Left forelimb (tissue), 1 donor: ENCODE measurements at regions not wholly inside any gene's neighbourhood (a gene's known extent, or its start where the extent isn't known, plus 50 kb on each side); places are given as distances from the start of the nearest gene placed in this dataset.

Source experiments
- DNase-seq: peaks from one replicate; pipeline ENCODE4 v3.0.0-alpha.2; 2018; ENCODE audit warnings: low spot score

- peak; percentile 88 for DNase-seq
Measured at GRCh38 chr14:103206836-103207387, 83.7 kb downstream of the TNFAIP2 start.

GRCh38 chr14:103207388-103208072, 84.3 kb downstream of the TNFAIP2 start:
- DNase-seq, result no peak

GRCh38 chr14:103209054-103209453, 85.8 kb downstream of the TNFAIP2 start:
- DNase-seq, result no peak

- no peak for DNase-seq
Measured at GRCh38 chr14:103209506-103209905, 86.2 kb downstream of the TNFAIP2 start.

- DNase-seq, result no peak
Measured at GRCh38 chr14:103213331-103213730, 90.1 kb downstream of the TNFAIP2 start.

- no peak for DNase-seq
Measured at GRCh38 chr14:103214461-103214958, 91.2 kb downstream of the TNFAIP2 start.

- no peak for DNase-seq
Measured at GRCh38 chr14:103216399-103216798, 93.1 kb downstream of the TNFAIP2 start.

- DNase-seq, result no peak
Measured at GRCh38 chr14:103216857-103217256, 93.6 kb downstream of the TNFAIP2 start.

- DNase-seq, result no peak
Measured at GRCh38 chr14:103217538-103217937, 94.3 kb downstream of the TNFAIP2 start.

GRCh38 chr14:103220134-103220981, 97.1 kb downstream of the TNFAIP2 start:
- DNase-seq, result no peak

GRCh38 chr14:103220982-103221641, 97.9 kb downstream of the TNFAIP2 start:
- DNase-seq, result no peak

GRCh38 chr14:103221781-103222358, 98.6 kb downstream of the TNFAIP2 start:
- DNase-seq, result no peak

GRCh38 chr14:103223818-103224352, 100.6 kb downstream of the TNFAIP2 start:
- no peak for DNase-seq

GRCh38 chr14:103225062-103225461, 101.8 kb downstream of the TNFAIP2 start:
- DNase-seq, result no peak

- DNase-seq, result no peak
Measured at GRCh38 chr14:103225476-103225875, 102.2 kb downstream of the TNFAIP2 start.

- DNase-seq, result no peak
Measured at GRCh38 chr14:103227094-103227768, 104.0 kb downstream of the TNFAIP2 start.

- no peak for DNase-seq
Measured at GRCh38 chr14:103228076-103228806, 105.0 kb downstream of the TNFAIP2 start.

GRCh38 chr14:103228866-103229265, 105.2 kb upstream of the EIF5 start:
- no peak for DNase-seq

GRCh38 chr14:103230021-103230420, 104.0 kb upstream of the EIF5 start:
- no peak for DNase-seq

- no peak for DNase-seq
Measured at GRCh38 chr14:103230658-103231334, 103.2 kb upstream of the EIF5 start.
